ENCODE measurements at regions not wholly inside any gene's neighbourhood (a gene's known extent, or its start where the extent isn't known, plus 50 kb on each side); places are given as distances from the start of the nearest gene placed in this dataset.
A peak's percentile ranks its signal among the peaks of the same experiment; 100 is the strongest.

DNA sequence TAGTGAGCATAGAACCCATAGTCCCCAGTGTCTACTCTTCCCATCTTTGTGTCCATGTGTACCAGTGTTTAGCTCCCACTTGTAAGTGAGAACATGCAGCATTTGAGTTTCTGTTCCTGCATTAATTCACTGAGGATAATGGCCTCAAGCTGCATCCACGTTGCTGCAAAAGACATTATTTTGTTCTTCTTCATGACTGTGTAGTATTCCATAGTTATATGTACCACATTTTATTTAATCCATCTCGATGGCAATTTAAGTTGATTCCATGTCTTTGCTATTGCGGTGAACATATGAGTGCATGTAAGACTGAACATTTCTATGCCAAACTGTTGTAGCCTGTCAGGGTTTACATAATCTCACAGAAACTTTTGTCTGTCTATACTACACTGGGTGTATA lies 237.2 kb downstream of the IPO8 start:
- TF ChIP-seq CTCF (IDR thresholded peaks at IDR 0.05; ENCODE audit: insufficient read depth, low read depth, low read length), result no peak
- DNase-seq (ENCODE audit: low read depth), result no peak
- no peak overlapping the region for H3K4me3 ChIP-seq (ENCODE audit: low read depth, low read length)

DNA sequence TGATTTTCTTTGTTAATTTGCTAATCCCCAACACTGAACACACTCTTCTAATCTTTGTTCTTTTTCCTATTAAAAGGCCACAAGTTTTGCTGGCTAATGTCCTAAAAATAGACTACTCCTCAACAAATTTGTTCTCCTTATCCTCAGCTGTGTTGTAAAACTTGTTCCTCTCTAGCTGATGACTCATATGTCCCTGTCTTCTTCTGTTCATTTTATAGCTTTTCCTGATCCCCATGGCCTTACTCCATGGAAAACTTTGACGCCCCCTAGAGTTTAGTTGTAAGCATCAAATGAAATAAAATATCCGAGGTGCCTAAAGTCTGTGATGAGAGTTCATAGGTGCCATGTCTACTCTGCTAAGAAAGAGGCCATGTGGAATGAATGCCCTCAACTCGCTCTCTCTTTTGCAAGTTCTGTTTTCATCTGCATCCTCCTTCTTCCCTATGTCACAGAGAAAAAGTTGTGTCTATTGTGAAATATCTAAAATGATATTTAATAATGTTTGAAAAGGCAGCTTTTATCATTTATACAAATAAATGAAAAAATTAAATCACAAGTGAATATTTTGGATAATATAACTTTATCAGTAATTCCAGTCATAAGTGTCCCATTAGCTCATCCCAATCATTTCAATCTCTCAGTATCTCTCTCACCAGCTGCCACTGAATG lies 237.9 kb downstream of the IPO8 start:
- no peak overlapping the region for H3K4me3 ChIP-seq (ENCODE audit: low read depth, low read length)
- TF ChIP-seq CTCF (IDR thresholded peaks at IDR 0.05; ENCODE audit: insufficient read depth, low read depth, low read length), result peak; percentile 67
- DNase-seq (ENCODE audit: low read depth), result peak; percentile 97

DNA sequence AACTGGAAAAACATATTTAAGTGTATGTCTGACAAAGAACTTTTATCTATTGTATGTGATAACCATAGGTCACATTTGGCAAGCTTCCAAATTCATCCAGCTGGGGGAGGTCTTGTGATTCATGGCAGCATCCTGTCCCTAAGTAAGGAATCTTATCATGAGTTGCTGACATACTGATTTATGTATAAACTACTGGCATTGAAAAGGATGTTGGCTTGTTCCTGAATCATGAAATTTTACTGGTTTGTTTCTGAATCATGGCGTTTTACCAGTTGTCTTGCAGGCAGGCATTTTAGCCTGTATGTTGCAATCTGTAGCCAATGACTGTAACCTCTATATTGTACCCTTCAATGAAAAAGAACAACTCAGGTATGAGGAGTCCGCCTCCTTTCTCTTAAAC lies 244.8 kb downstream of the IPO8 start:
- no peak overlapping the region for H3K4me3 ChIP-seq (ENCODE audit: low read depth, low read length)
- TF ChIP-seq CTCF (IDR thresholded peaks at IDR 0.05; ENCODE audit: insufficient read depth, low read depth, low read length), result no peak
- DNase-seq (ENCODE audit: low read depth), result peak; percentile 71

GRCh38 chr12:30450226-30450625 lies 245.4 kb downstream of the IPO8 start:
- no peak overlapping the region for H3K4me3 ChIP-seq (ENCODE audit: low read depth, low read length)
- TF ChIP-seq CTCF (IDR thresholded peaks at IDR 0.05; ENCODE audit: insufficient read depth, low read depth, low read length), result no peak
- DNase-seq (ENCODE audit: low read depth), result no peak

DNA sequence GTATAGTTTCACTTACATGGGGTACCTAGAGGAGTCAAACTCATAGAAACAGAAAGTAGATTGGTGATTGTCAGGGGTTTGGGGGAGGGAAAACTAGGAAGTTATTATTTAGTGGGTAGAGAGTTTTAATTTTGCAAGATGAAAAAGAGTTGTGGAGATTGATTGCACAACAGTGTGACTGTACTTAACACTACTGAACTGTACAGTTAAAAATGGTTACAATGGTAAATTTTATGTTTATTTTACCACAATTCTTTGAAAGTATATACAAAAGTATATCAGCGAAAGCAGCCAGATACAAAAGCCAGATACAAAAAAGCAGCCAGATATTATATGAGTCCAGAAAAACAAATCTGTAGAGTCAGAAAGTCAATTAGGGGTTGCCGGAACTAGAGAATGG lies 247.6 kb downstream of the IPO8 start:
- no peak for DNase-seq (ENCODE audit: low read depth)
- no peak overlapping the region for H3K4me3 ChIP-seq (ENCODE audit: low read depth, low read length)
- no peak for TF ChIP-seq CTCF (IDR thresholded peaks at IDR 0.05; ENCODE audit: insufficient read depth, low read depth, low read length)

- DNase-seq (ENCODE audit: low read depth), result peak; percentile 71
- H3K4me3 ChIP-seq (ENCODE audit: low read depth, low read length), result no peak overlapping the region
- no peak for TF ChIP-seq CTCF (IDR thresholded peaks at IDR 0.05; ENCODE audit: insufficient read depth, low read depth, low read length)
These were observed 248.5 kb downstream of the IPO8 start for GRCh38 chr12:30447061-30447750.
